ENCODE measurements at regions not wholly inside any gene's neighbourhood (a gene's known extent, or its start where the extent isn't known, plus 50 kb on each side); places are given as distances from the start of the nearest gene placed in this dataset.

DNA sequence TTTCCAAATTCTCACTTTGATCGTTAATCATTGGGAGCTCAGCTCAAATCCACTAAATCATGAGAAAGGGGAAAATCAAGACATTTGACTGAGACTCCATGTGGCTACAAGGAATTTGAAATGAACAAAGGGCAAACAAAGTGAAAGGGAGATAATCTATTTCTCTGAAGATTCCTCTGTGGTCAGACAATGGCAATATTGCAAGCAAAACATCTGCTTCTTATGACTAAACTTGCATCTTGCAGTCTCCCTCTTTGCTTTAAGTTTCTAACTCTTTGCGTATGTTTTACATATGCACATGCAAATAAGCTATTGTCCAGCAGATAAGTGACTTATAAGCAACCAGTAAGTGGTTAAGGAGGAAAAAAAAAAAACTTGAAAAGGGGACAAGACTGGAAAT lies 299.1 kb upstream of the NXPH2 start:
- no peak for FAIRE-seq

GRCh38 chr2:139078376-139078775 lies 298.2 kb upstream of the NXPH2 start:
- DNase-seq (ENCODE audit: insufficient read length, low spot score) (no peak), FAIRE-seq (no peak)
- TF ChIP-seq PAX5 (IDR thresholded peaks at IDR 0.05; ENCODE audit: insufficient read depth, low read length, severe bottlenecking) = no peak
- no peak for TF ChIP-seq POLR2AphosphoS5 (IDR thresholded peaks at IDR 0.05; ENCODE audit: low read depth, low read length)
- TF ChIP-seq SPI1 (IDR thresholded peaks at IDR 0.05; ENCODE audit: low read depth, low read length) = no peak
- TF ChIP-seq POU2F2 (IDR thresholded peaks at IDR 0.05; ENCODE audit: low read depth, low read length) = no peak
- no peak for TF ChIP-seq POLR2A (IDR thresholded peaks at IDR 0.05; ENCODE audit: low read depth, low read length)
- no peak for TF ChIP-seq TAF1 (IDR thresholded peaks at IDR 0.05; ENCODE audit: low read depth, low read length)

More for the DNA sequence above, 299.1 kb upstream of the NXPH2 start:
- DNase-seq (ENCODE audit: insufficient read length, low spot score) = no peak
- TF ChIP-seq POLR2A (IDR thresholded peaks at IDR 0.05; ENCODE audit: low read depth, low read length) = no peak
- TF ChIP-seq TAF1 (IDR thresholded peaks at IDR 0.05; ENCODE audit: low read depth, low read length) = no peak
- TF ChIP-seq PAX5 (IDR thresholded peaks at IDR 0.05; ENCODE audit: insufficient read depth, low read length, severe bottlenecking) = no peak
- no peak for TF ChIP-seq SPI1 (IDR thresholded peaks at IDR 0.05; ENCODE audit: low read depth, low read length)
- TF ChIP-seq POU2F2 (IDR thresholded peaks at IDR 0.05; ENCODE audit: low read depth, low read length) = no peak
- TF ChIP-seq POLR2AphosphoS5 (IDR thresholded peaks at IDR 0.05; ENCODE audit: low read depth, low read length) = no peak

DNA sequence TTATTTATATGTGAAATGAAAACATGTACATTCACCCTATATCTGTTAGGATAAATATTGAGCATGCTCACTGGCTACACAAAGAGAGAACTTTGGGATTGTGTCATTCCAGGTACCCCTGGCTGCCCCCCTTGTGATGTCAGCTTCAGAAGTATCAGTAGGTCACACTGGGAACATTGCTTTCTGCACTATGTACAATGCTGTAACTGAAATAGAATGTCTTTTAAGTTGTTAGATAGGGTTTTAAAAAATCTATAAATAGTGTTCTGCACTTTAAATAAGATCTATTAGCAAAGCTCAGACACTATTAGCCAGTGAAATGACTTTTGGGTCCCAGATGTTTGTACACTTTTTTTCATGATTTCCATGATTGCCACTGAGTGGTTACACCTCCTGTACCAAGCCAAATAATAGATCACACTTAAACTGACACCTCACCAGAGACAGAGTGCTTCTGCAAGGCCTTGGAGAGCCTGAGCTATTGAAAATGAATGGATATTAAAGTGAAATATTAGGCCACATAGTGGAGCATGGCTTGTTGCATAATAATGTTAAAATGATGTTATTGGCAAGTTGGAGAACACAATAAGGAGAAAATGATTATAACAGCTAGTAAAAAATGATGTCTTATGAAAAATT lies 297.0 kb upstream of the NXPH2 start:
- TF ChIP-seq SPI1 (IDR thresholded peaks at IDR 0.05; ENCODE audit: low read depth, low read length) = no peak
- no peak for TF ChIP-seq POU2F2 (IDR thresholded peaks at IDR 0.05; ENCODE audit: low read depth, low read length)
- no peak for TF ChIP-seq PAX5 (IDR thresholded peaks at IDR 0.05; ENCODE audit: insufficient read depth, low read length, severe bottlenecking)
- TF ChIP-seq TAF1 (IDR thresholded peaks at IDR 0.05; ENCODE audit: low read depth, low read length) = no peak
- FAIRE-seq = no peak

GRCh38 chr2:139067874-139068273 lies 287.7 kb upstream of the NXPH2 start:
- TF ChIP-seq POU2F2 (IDR thresholded peaks at IDR 0.05; ENCODE audit: low read depth, low read length) = no peak
- TF ChIP-seq POLR2AphosphoS5 (IDR thresholded peaks at IDR 0.05; ENCODE audit: low read depth, low read length) = no peak
- no peak for TF ChIP-seq SPI1 (IDR thresholded peaks at IDR 0.05; ENCODE audit: low read depth, low read length)
- no peak for TF ChIP-seq TAF1 (IDR thresholded peaks at IDR 0.05; ENCODE audit: low read depth, low read length)
- TF ChIP-seq PAX5 (IDR thresholded peaks at IDR 0.05; ENCODE audit: insufficient read depth, low read length, severe bottlenecking) = no peak
- no peak for TF ChIP-seq POLR2A (IDR thresholded peaks at IDR 0.05; ENCODE audit: low read depth, low read length)
- FAIRE-seq = no peak

More for the DNA sequence above, 297.0 kb upstream of the NXPH2 start:
- DNase-seq (ENCODE audit: insufficient read length, low spot score) = no peak

DNA sequence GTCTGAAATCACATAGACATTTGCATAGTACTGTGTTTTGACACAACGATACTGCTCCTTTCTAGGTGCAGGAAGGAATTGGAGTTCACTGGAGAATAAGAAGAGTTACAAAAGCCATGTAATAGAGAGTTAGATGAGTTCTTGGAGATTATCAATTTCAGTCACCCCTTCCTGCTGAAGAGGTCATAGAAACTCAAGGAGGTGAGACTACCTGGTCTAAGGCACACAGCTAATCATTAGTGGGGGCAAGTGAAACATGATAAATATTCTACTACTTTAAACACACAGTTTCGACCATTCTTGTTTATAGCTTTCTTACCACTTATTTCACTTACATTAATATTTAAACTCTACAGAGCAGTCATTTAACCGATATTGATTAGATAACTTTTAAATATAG lies 286.9 kb upstream of the NXPH2 start:
- no peak for TF ChIP-seq PAX5 (IDR thresholded peaks at IDR 0.05; ENCODE audit: insufficient read depth, low read length, severe bottlenecking)
- no peak for TF ChIP-seq POLR2A (IDR thresholded peaks at IDR 0.05; ENCODE audit: low read depth, low read length)
- TF ChIP-seq POU2F2 (IDR thresholded peaks at IDR 0.05; ENCODE audit: low read depth, low read length) = no peak
- TF ChIP-seq TAF1 (IDR thresholded peaks at IDR 0.05; ENCODE audit: low read depth, low read length) = no peak
- no peak for TF ChIP-seq POLR2AphosphoS5 (IDR thresholded peaks at IDR 0.05; ENCODE audit: low read depth, low read length)
- no peak for TF ChIP-seq SPI1 (IDR thresholded peaks at IDR 0.05; ENCODE audit: low read depth, low read length)
- DNase-seq (ENCODE audit: insufficient read length, low spot score) (no peak), FAIRE-seq (no peak)

More at GRCh38 chr2:139067874-139068273, 287.7 kb upstream of the NXPH2 start:
- no peak for DNase-seq (ENCODE audit: insufficient read length, low spot score)

DNA sequence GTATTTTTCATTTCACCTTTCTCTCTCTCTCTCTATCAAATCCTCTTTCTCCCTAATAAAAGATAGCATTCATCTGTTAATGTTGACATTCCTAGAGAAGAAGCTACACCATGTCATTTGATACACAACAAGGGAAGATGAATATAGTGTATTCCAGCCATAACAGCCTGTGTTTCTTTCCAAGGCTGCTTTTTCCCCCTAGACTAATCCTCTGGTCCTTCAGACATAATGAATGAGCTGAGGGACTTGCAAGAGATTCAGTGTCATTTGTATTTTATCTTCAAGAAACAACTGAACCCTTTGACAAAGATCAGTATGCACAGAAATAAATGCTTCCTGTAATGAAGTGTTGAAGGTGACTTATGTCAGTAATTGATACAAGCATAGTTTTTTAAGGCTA lies 284.0 kb upstream of the NXPH2 start:
- TF ChIP-seq TAF1 (IDR thresholded peaks at IDR 0.05; ENCODE audit: low read depth, low read length) (no peak), POU2F2 (IDR thresholded peaks at IDR 0.05; ENCODE audit: low read depth, low read length) (no peak), POLR2A (IDR thresholded peaks at IDR 0.05; ENCODE audit: low read depth, low read length) (no peak), POLR2AphosphoS5 (IDR thresholded peaks at IDR 0.05; ENCODE audit: low read depth, low read length) (no peak), PAX5 (IDR thresholded peaks at IDR 0.05; ENCODE audit: insufficient read depth, low read length, severe bottlenecking) (no peak), SPI1 (IDR thresholded peaks at IDR 0.05; ENCODE audit: low read depth, low read length) (no peak)
- DNase-seq (ENCODE audit: insufficient read length, low spot score) (no peak), FAIRE-seq (no peak)

GRCh38 chr2:139059617-139060016 lies 279.4 kb upstream of the NXPH2 start:
- DNase-seq (ENCODE audit: insufficient read length, low spot score) (no peak), FAIRE-seq (no peak)
- TF ChIP-seq POLR2A (IDR thresholded peaks at IDR 0.05; ENCODE audit: low read depth, low read length) = no peak
- no peak for TF ChIP-seq SPI1 (IDR thresholded peaks at IDR 0.05; ENCODE audit: low read depth, low read length)
- TF ChIP-seq POU2F2 (IDR thresholded peaks at IDR 0.05; ENCODE audit: low read depth, low read length) = no peak
- no peak for TF ChIP-seq POLR2AphosphoS5 (IDR thresholded peaks at IDR 0.05; ENCODE audit: low read depth, low read length)
- TF ChIP-seq PAX5 (IDR thresholded peaks at IDR 0.05; ENCODE audit: insufficient read depth, low read length, severe bottlenecking) = no peak
- TF ChIP-seq TAF1 (IDR thresholded peaks at IDR 0.05; ENCODE audit: low read depth, low read length) = no peak

- DNase-seq (ENCODE audit: insufficient read length, low spot score) (no peak), FAIRE-seq (no peak)
- no peak for TF ChIP-seq SPI1 (IDR thresholded peaks at IDR 0.05; ENCODE audit: low read depth, low read length)
- TF ChIP-seq PAX5 (IDR thresholded peaks at IDR 0.05; ENCODE audit: insufficient read depth, low read length, severe bottlenecking) = no peak
Observed at GRCh38 chr2:139055202-139055601, 275.0 kb upstream of the NXPH2 start.

GRCh38 chr2:139048017-139048416 lies 267.8 kb upstream of the NXPH2 start:
- TF ChIP-seq POLR2AphosphoS5 (IDR thresholded peaks at IDR 0.05; ENCODE audit: low read depth, low read length) = no peak
- no peak for TF ChIP-seq SPI1 (IDR thresholded peaks at IDR 0.05; ENCODE audit: low read depth, low read length)
- no peak for TF ChIP-seq TAF1 (IDR thresholded peaks at IDR 0.05; ENCODE audit: low read depth, low read length)
- TF ChIP-seq PAX5 (IDR thresholded peaks at IDR 0.05; ENCODE audit: insufficient read depth, low read length, severe bottlenecking) = no peak
- TF ChIP-seq POU2F2 (IDR thresholded peaks at IDR 0.05; ENCODE audit: low read depth, low read length) = no peak
- no peak for TF ChIP-seq POLR2A (IDR thresholded peaks at IDR 0.05; ENCODE audit: low read depth, low read length)
- no peak for DNase-seq (ENCODE audit: insufficient read length, low spot score)
- no peak for FAIRE-seq

- TF ChIP-seq PAX5 (IDR thresholded peaks at IDR 0.05; ENCODE audit: insufficient read depth, low read length, severe bottlenecking) (no peak), POLR2A (IDR thresholded peaks at IDR 0.05; ENCODE audit: low read depth, low read length) (no peak), POLR2AphosphoS5 (IDR thresholded peaks at IDR 0.05; ENCODE audit: low read depth, low read length) (no peak), TAF1 (IDR thresholded peaks at IDR 0.05; ENCODE audit: low read depth, low read length) (no peak), SPI1 (IDR thresholded peaks at IDR 0.05; ENCODE audit: low read depth, low read length) (no peak), POU2F2 (IDR thresholded peaks at IDR 0.05; ENCODE audit: low read depth, low read length) (no peak)
- no peak for FAIRE-seq
- DNase-seq (ENCODE audit: insufficient read length, low spot score) = no peak
Observed at GRCh38 chr2:139045524-139045923, 265.3 kb upstream of the NXPH2 start.

Measured in GM12891 (cell line).